Central memory CD8-positive, alpha-beta T cell (primary cell): ENCODE measurements at regions not wholly inside any gene's neighbourhood (a gene's known extent, or its start where the extent isn't known, plus 50 kb on each side); places are given as distances from the start of the nearest gene placed in this dataset.
"Not testable (repeated sequence)": the region's sequence is repeated elsewhere in the genome, so short reads cannot be mapped to it uniquely, and the experiment has no call there.

Source experiments
- ATAC-seq: fragments of 150-1000 bp; cut with Tn5 transposase; replicated peaks from 2 replicates; pipeline ENCODE4 v1.10.0; 2022; ENCODE audit warnings: mild to moderate bottlenecking, moderate FRiP score, moderate number of reproducible peaks; ENCODE audit not compliant: poor library complexity, severe bottlenecking; ENCODE audit errors: extremely low read depth
- DNase-seq, 2 donors: peaks; one replicate each; pipeline ENCODE4 v3.0.0; 2021; ENCODE audit warnings: low spot score in 2 of 2
- H3K27ac Mint-ChIP-seq: one replicate; pipeline ENCODE4 v1.8.0; 2022; ENCODE audit warnings: low read depth, mild to moderate bottlenecking, moderate library complexity, mixed read lengths
- H3K27me3 Mint-ChIP-seq: one replicate; pipeline ENCODE4 v1.8.0; 2022; ENCODE audit warnings: mixed read lengths
- H3K36me3 Mint-ChIP-seq: one replicate; pipeline ENCODE4 v1.8.0; 2022; ENCODE audit warnings: mild to moderate bottlenecking, moderate library complexity, mixed read lengths; ENCODE audit not compliant: insufficient read depth
- H3K4me1 Mint-ChIP-seq: one replicate; pipeline ENCODE4 v1.8.0; 2022; ENCODE audit warnings: mixed read lengths
- H3K4me3 Mint-ChIP-seq: one replicate; pipeline ENCODE4 v1.8.0; 2022; ENCODE audit warnings: mild to moderate bottlenecking, moderate library complexity, mixed read lengths
- H3K9me3 Mint-ChIP-seq: one replicate; pipeline ENCODE4 v1.8.0; 2022; ENCODE audit warnings: mixed read lengths

- H3K27ac Mint-ChIP-seq, result no peak overlapping the region
- ATAC-seq, result no peak
- H3K9me3 Mint-ChIP-seq, result no peaks in the 10 kb centered on the region
- peaks cover 1% of the 10 kb centered on the region for H3K36me3 Mint-ChIP-seq
- no peaks in the 10 kb centered on the region for H3K4me1 Mint-ChIP-seq
- DNase-seq, result no peak
- peaks cover 14% of the 10 kb centered on the region for H3K27me3 Mint-ChIP-seq
- no peak overlapping the region for H3K4me3 Mint-ChIP-seq
Measured at GRCh38 chr10:123274306-123275135, 120.3 kb downstream of the BUB3 start.

- no peak overlapping the region for H3K4me3 Mint-ChIP-seq
- H3K36me3 Mint-ChIP-seq, result peaks cover 1% of the 10 kb centered on the region
- peaks cover 14% of the 10 kb centered on the region for H3K27me3 Mint-ChIP-seq
- DNase-seq (no peak), ATAC-seq (no peak)
- H3K9me3 Mint-ChIP-seq, result no peaks in the 10 kb centered on the region
- H3K4me1 Mint-ChIP-seq, result no peaks in the 10 kb centered on the region
- no peak overlapping the region for H3K27ac Mint-ChIP-seq
Measured at GRCh38 chr10:123275136-123275564, 120.9 kb downstream of the BUB3 start.

- Mint-ChIP-seq H3K9me3 (no peaks in the 10 kb centered on the region), H3K4me1 (no peaks in the 10 kb centered on the region), H3K4me3 (no peak overlapping the region), H3K27me3 (peaks cover 14% of the 10 kb centered on the region), H3K27ac (no peak overlapping the region), H3K36me3 (no peaks in the 10 kb centered on the region)
- ATAC-seq, result no peak
- no peak for DNase-seq
Measured at GRCh38 chr10:123278445-123278844, 124.2 kb downstream of the BUB3 start.

- H3K4me3 Mint-ChIP-seq, H3K9me3 Mint-ChIP-seq, H3K27me3 Mint-ChIP-seq, H3K36me3 Mint-ChIP-seq, ATAC-seq, H3K4me1 Mint-ChIP-seq, H3K27ac Mint-ChIP-seq, DNase-seq: not testable (repeated sequence)
Measured at GRCh38 chr10:123283371-123283770, 129.2 kb downstream of the BUB3 start.

- Mint-ChIP-seq H3K27me3 (no peaks in the 10 kb centered on the region), H3K27ac (no peak overlapping the region), H3K9me3 (no peaks in the 10 kb centered on the region), H3K4me1 (no peaks in the 10 kb centered on the region), H3K36me3 (no peaks in the 10 kb centered on the region), H3K4me3 (no peak overlapping the region)
- ATAC-seq, result no peak
- DNase-seq, result no peak
Measured at GRCh38 chr10:123284022-123284421, 129.8 kb downstream of the BUB3 start.

- Mint-ChIP-seq H3K27ac (no peak overlapping the region), H3K4me1 (no peaks in the 10 kb centered on the region), H3K36me3 (peaks cover 1% of the 10 kb centered on the region), H3K9me3 (no peaks in the 10 kb centered on the region), H3K4me3 (no peak overlapping the region), H3K27me3 (no peaks in the 10 kb centered on the region)
- no peak for ATAC-seq
- no peak for DNase-seq
Measured at GRCh38 chr10:123287594-123288247, 133.5 kb downstream of the BUB3 start.

- ATAC-seq (no peak), DNase-seq (no peak)
- H3K27ac Mint-ChIP-seq, result no peak overlapping the region
- no peaks in the 10 kb centered on the region for H3K4me1 Mint-ChIP-seq
- H3K4me3 Mint-ChIP-seq, result no peak overlapping the region
- H3K36me3 Mint-ChIP-seq, result peaks cover 1% of the 10 kb centered on the region
- no peaks in the 10 kb centered on the region for H3K9me3 Mint-ChIP-seq
- no peaks in the 10 kb centered on the region for H3K27me3 Mint-ChIP-seq
Measured at GRCh38 chr10:123289432-123289831, 135.2 kb downstream of the BUB3 start.

GRCh38 chr10:123294109-123294508 lies 139.9 kb downstream of the BUB3 start:
- Mint-ChIP-seq H3K27ac (no peak overlapping the region), H3K4me1 (no peaks in the 10 kb centered on the region), H3K36me3 (peaks cover 1% of the 10 kb centered on the region), H3K27me3 (no peaks in the 10 kb centered on the region), H3K4me3 (no peak overlapping the region), H3K9me3 (no peaks in the 10 kb centered on the region)
- DNase-seq (no peak), ATAC-seq (no peak)

- Mint-ChIP-seq H3K9me3 (no peaks in the 10 kb centered on the region), H3K27me3 (peaks cover 8% of the 10 kb centered on the region), H3K36me3 (peaks cover 1% of the 10 kb centered on the region), H3K4me3 (no peak overlapping the region), H3K4me1 (no peaks in the 10 kb centered on the region), H3K27ac (no peak overlapping the region)
- DNase-seq (no peak), ATAC-seq (no peak)
Measured at GRCh38 chr10:123294886-123295285, 140.7 kb downstream of the BUB3 start.

- H3K9me3 Mint-ChIP-seq, result no peaks in the 10 kb centered on the region
- no peak for ATAC-seq
- H3K4me1 Mint-ChIP-seq, result no peaks in the 10 kb centered on the region
- DNase-seq, result no peak
- no peak overlapping the region for H3K27ac Mint-ChIP-seq
- H3K4me3 Mint-ChIP-seq, result no peak overlapping the region
- peaks cover 9% of the 10 kb centered on the region for H3K27me3 Mint-ChIP-seq
- H3K36me3 Mint-ChIP-seq, result peaks cover 1% of the 10 kb centered on the region
Measured at GRCh38 chr10:123295644-123296043, 141.4 kb downstream of the BUB3 start.

GRCh38 chr10:123297175-123297574 lies 143.0 kb downstream of the BUB3 start:
- no peak for DNase-seq
- Mint-ChIP-seq H3K27me3 (peaks cover 9% of the 10 kb centered on the region), H3K27ac (no peak overlapping the region), H3K4me1 (no peaks in the 10 kb centered on the region), H3K9me3 (no peaks in the 10 kb centered on the region), H3K4me3 (no peak overlapping the region), H3K36me3 (no peaks in the 10 kb centered on the region)
- no peak for ATAC-seq

GRCh38 chr10:123298583-123298982 lies 144.4 kb downstream of the BUB3 start:
- no peaks in the 10 kb centered on the region for H3K4me1 Mint-ChIP-seq
- no peak overlapping the region for H3K4me3 Mint-ChIP-seq
- peaks cover 9% of the 10 kb centered on the region for H3K27me3 Mint-ChIP-seq
- ATAC-seq (no peak), DNase-seq (no peak)
- no peaks in the 10 kb centered on the region for H3K9me3 Mint-ChIP-seq
- no peak overlapping the region for H3K27ac Mint-ChIP-seq
- no peaks in the 10 kb centered on the region for H3K36me3 Mint-ChIP-seq

- no peak overlapping the region for H3K27ac Mint-ChIP-seq
- peaks cover 9% of the 10 kb centered on the region for H3K27me3 Mint-ChIP-seq
- DNase-seq (no peak), ATAC-seq (no peak)
- no peak overlapping the region for H3K4me3 Mint-ChIP-seq
- H3K9me3 Mint-ChIP-seq, result no peaks in the 10 kb centered on the region
- H3K4me1 Mint-ChIP-seq, result no peaks in the 10 kb centered on the region
- no peaks in the 10 kb centered on the region for H3K36me3 Mint-ChIP-seq
Measured at GRCh38 chr10:123299598-123299997, 145.4 kb downstream of the BUB3 start.
